ENCODE measurements at regions not wholly inside any gene's neighbourhood (a gene's known extent, or its start where the extent isn't known, plus 50 kb on each side); places are given as distances from the start of the nearest gene placed in this dataset.

GRCh38 chr2:147223119-147223518 is 621.7 kb upstream of the ACVR2A start:
- no peak for TF ChIP-seq CTCF (IDR thresholded peaks at IDR 0.05)
- TF ChIP-seq POLR2A (IDR thresholded peaks at IDR 0.05), result no peak

All from uterus (tissue), 2 donors.